Skeletal muscle cell (primary cell): ENCODE measurements at regions not wholly inside any gene's neighbourhood (a gene's known extent, or its start where the extent isn't known, plus 50 kb on each side); places are given as distances from the start of the nearest gene placed in this dataset.
"Not testable (repeated sequence)": the region's sequence is repeated elsewhere in the genome, so short reads cannot be mapped to it uniquely, and the experiment has no call there.

ENCODE experiments used
- DNase-seq: peaks from one replicate; pipeline ENCODE4 v3.0.0-alpha.2; 2010; ENCODE audit warnings: low read depth
- H3K4me3 ChIP-seq: 2 replicates; pipeline ENCODE4 v1.5.1; 2011; ENCODE audit warnings: low read depth, mild to moderate bottlenecking, control low read depth, low read length, moderate library complexity

DNA sequence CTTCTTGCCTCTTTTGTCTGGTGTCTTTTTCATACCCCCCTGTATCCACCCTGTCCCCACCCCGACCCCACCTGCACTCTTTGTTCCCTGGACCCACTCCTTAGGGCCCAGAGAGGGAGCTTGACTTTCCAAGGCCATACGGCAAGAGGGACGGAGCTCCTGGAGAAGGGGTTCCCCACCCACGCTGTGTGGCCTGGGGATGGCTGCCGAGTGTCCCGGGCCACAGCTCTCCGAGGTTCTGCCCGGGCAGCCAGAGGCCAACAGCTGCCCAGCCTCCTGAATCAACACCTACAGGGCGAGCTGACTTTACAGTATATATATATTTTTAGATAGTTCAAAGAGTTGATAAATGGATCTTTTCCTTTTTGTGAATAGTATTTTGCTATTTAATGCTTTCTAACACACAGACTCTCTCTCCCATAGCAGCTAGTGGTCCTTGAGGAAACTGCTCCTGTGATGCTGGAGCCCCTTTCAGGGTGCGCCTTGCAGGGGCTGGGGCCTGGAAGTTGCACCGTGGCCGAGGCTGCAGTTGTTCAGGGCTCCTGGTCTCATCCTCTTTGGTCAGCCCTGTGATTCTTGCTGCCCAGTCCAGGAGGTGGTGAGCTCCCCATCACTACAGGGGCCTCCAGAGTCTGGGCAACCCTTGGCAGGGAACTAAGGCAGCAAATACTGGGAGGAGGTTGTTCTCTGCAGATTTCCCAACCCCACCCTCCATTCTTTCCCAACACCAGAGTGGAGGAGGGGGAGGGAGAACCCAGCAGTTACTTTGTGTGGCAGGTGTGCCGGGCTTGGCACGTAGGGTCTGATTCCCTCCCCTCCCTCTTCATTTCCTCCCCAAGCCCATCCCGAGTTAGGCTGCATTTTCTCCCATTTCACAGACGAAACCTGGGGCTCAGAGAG is 321.6 kb downstream of the PTPRU start:
- DNase-seq = no peak
- no peak overlapping the region for H3K4me3 ChIP-seq

DNA sequence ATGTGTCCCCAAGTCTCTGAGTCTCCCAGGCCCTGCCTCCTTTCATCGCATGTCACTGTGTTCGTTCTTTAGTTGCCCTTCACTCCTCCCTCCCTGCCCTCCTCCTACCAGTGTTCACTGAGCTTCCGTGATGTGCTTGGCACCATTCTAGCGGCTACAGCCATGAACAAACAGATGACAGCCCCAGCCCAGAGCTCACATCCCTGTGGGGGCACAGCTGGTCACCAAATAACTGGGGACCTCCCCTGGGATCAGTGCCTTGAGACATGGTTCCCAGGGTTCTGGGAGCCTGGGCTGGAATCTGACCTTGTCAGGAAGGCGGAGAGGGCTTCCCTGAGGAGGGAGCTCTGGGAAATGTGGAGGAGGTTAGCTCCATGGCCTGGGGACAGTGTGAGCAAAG is 320.7 kb downstream of the PTPRU start:
- DNase-seq = no peak
- H3K4me3 ChIP-seq = no peak overlapping the region

DNA sequence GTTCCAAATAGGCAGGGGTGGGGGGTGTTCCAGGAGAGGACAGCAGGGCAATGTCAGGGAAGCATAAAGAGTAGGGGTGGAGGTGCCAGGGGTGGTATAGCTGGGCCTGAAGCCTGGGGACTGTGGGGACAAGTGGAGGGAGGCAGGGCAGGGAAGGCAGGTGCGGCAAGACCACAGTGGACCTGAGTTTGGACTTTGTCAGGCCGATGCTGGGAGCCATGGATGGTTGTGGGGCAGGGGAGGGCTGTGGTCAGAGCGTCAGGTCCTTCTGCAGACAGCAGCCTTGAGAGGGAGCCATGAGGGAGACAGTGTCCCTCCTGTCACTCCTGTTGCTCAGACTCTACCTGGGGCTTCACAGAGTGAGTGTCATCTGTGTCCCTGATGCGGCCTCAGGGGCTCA is 320.3 kb downstream of the PTPRU start:
- DNase-seq = no peak
- H3K4me3 ChIP-seq = no peak overlapping the region

DNA sequence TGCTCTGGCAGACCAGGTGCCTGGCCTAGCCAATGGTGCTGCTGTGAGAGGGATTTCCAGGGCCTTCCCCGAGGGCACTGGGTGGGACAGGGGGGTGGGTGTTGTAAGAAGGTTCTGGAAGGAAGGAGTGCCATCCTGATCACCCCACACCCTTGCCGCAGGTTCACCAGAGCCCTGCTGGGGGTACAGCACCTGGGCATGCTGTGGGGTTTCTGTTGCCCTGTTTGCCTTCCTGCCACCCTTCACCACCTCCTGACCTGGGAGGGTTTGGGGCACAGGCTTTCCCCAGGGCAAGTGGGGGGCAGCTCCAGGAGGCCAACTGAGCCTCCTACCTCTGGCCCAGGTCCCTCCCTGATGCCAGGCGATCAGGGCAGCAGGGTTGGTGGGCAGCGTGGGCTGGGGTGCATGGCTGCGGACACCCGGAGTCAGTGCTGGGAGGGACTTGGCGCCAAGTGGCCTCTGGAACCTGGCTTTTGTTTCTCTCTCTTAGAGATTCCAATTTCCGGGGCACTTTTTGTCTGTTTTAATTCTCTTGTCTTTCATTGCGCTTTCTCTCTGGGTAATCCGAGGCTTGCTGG is 318.8 kb downstream of the PTPRU start:
- no peak for DNase-seq
- H3K4me3 ChIP-seq = no peak overlapping the region

DNA sequence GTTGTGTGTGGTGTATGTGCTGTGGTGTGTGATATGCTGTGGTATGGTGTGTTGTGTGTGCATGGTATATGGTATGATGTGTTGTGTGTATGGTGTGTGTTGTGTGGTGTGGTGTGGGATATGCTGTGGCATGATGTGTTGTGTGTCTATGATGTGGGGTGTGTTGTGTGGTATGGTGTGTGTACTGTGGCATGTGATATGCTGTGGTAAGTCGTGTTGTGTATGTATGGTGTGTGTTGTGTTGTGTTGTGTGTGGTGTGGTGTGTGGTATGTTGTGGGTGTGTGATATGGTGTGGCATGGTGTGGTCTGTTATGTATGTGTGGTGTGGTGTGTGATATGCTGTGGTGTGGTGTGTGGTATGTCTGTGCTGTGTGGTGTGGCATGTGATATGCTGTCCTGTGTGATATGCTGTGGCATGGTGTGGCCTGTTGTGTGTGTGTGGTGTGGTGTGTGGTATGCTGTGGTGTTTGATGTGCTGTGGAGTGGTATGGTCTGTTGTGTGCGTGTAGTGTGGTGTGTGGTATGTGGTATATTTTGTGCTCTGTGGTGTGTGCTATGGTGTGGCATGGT is 318.0 kb downstream of the PTPRU start:
- DNase-seq = no peak
- no peak overlapping the region for H3K4me3 ChIP-seq

DNA sequence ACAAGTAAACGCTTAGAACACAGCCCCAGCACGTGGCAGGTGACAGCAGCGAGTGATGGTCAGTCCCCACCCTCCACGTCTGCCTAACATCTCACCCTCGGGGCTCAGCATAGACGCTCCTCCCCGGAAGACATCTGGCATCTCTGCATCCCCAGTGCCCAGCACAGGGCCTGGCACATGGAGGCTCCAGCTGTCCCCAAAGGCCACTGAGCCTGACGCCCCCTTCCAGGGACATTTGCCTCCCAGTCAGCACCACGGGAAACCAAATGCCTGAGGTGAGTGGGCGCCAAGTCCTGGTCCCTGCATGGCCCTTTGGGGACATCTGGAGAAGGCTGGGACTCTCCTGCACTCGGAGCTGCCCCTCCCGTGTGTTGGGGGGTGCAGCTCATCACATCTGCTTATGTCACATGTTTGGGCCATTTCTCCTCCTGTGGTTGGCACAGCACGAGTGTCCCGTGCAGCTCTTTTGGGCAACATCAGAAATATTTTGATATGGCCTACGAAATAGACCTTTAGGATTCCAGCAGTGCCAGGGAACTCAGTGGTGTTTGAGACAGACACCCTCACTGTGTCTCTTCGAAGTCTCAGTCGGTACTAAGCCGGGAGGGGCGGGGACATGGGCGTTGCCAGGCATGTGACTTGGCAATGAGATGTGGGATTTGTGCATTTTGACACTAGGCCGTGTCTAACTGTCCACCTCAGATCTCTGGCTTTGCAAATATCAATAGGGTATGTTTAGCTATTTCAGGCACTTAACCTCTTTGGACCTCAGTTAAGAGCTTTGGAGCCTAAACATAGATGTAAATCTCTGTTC is 315.0 kb downstream of the PTPRU start:
- no peak for DNase-seq
- H3K4me3 ChIP-seq = no peak overlapping the region

DNA sequence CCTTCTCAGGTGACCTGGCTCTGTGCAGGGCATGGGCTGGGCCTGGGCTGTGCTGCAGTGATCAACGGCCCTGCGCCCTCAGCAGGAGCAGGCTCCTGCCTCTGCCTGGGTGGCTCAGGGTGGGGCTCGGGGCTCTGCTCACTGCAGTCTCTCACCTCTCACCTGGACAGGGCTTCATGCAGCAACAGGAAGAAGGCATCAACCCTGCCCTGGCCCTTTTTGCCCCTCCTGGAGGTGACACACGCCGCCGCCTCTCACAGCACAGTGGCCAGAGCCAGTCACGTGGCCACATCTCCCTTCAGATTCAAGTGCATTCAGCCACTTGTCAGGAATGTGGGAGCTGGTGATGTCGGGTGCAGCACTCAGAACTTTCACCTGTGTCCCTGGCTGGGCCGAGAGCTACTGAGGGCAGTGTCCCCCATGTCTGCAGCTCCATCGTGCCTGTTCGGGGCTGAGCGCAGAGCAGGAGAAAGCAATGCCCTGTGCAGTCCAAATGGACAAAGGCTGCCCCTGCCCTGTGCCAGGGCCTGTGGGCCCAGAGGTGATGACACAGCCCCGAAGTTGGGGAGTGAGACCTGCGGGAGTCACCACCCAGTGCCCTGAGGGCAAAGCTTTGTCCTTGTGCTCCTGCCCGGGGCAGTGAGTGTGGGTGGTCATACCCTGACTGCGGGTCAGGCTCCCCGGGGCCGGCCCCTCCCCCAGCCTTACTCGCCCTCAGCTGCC is 314.0 kb downstream of the PTPRU start:
- no peak for DNase-seq
- H3K4me3 ChIP-seq = no peak overlapping the region

DNA sequence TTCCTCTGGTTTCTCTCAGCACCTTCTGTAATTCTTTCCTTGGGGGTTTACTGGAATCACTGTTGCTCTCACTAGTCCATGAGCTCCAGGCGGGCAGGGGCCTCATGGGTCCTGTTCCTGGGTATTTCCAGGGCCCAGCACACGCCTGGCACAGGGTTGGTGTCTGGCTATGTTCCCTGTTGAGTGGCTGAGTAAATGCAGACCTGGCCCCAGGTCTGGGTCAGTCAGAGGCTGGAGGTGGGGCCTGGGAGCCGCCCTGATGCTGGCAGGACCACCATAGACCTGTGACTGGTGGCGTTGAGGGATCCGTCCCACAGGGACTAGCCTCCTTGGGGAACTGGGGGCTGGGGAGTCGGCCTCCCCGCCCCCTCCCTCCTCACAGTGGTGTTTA is 313.4 kb downstream of the PTPRU start:
- not testable (repeated sequence) for DNase-seq, H3K4me3 ChIP-seq

DNA sequence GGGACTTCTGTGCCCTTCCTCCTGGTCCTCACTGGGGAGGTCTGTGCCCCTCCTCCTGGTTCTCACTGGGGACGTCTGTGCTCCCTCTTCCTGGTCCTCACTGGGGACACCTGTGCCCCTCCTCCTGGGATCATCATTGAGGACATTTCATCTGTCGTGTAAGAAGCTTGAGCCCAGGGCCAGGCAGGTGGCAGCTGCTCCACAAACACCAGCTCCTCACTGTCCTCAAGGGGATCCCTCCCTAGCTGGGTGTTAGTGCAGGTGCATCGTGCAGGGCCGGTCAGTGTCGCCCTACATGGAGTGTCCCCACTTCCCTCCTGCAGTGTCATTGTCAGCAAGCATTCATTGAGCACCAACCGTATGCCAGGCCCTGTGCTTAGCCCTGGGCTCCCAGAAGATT is 312.7 kb downstream of the PTPRU start:
- DNase-seq = no peak
- H3K4me3 ChIP-seq = no peak overlapping the region

DNA sequence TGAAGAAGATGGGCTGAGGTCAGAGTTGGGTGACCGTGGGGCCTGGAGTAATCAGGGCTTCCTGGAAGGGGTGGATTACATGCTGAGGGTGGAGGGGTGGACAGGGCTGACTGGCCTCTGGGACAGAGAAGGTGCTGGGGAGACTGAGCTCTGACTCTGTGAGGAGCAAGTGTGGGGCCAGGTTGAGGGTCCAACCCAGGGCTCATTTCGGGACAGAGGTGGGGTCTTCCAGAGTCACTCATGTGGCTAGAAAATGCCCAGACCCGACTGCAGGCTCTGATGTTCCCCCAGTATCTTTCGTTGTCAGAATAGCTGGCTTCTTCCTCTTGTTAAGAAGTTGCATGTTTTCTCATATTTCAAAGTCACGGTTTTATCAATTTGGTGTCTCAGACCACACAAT is 311.8 kb downstream of the PTPRU start:
- DNase-seq = no peak
- no peak overlapping the region for H3K4me3 ChIP-seq

DNA sequence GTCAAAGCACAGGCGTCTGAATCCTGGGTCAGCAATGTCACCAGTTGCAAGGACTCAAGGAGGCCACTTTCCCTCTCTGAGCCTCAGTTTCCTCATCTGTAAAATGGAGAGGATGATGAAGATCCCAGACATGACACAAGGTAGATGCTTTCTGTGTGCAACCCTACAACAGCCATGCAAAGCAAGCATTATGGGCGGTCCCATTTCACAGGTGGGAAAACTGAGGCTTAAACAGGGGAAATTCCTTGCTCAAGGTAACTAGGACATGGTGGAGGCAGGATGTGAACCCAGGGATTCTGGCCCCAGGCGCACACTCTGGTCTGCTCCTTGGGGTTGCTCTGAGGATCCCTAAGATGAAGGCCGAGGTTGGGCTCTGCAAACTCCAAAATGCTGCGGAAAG is 311.0 kb downstream of the PTPRU start:
- no peak for DNase-seq
- H3K4me3 ChIP-seq = no peak overlapping the region

DNA sequence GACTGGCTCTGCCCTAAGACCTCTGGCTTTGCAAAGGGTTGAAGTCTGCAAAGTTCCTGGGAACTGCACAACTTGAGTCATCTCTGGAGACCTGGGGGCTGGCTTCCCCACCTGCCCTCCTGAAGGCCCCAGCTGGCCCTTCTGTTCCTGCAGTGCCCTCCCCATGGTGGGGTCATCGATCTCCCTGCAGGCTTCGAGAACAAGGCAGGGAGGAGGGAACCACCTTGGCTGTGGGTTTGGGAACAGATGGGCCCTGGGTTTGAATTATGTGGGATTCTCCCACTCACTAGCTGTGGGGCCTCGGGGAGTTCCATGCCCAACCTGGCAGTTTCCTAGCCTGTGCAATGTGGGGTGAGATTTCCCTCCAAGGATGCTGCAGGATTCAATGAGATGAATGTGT is 310.2 kb downstream of the PTPRU start:
- H3K4me3 ChIP-seq = no peak overlapping the region
- DNase-seq = no peak

DNA sequence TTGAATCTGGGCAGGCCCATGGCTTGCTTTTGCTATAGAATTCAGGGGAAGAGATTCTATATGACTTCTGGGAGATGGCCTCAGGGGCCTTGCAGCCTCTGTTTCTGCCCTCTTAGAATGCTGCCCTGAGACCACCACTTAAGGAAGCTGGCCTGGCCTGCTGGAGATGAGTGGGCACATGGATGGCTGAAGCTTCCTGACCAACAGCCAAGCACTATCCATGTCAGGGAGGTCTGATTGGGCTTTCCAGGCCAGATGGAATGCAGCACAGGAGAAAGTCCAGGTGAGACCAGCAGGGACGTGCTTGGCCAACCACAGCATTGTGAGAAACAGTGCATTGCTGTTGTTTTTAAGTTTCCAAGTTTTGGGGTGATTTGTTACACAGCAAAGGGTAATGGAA is 308.1 kb downstream of the PTPRU start:
- no peak for DNase-seq
- no peak overlapping the region for H3K4me3 ChIP-seq

DNA sequence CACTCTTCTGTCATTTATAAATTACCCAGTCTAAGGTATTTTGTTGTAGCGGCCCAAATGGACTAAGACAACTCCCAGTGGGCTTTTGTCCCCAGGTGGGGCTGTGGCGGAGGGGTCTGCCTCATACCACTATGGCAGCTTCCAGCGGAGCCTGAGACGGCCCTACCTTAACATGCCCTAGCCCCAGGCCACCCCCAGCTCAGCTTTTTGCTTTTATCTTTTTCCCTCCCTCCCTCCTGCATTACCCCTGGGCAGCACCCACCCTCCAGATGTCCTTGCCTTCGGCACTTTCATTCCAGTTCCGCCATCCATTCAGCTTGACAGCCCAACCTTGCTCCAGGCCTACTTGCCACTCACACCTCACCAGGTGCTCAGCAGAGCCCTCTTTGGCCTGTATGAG is 307.3 kb downstream of the PTPRU start:
- DNase-seq = no peak
- no peak overlapping the region for H3K4me3 ChIP-seq

DNA sequence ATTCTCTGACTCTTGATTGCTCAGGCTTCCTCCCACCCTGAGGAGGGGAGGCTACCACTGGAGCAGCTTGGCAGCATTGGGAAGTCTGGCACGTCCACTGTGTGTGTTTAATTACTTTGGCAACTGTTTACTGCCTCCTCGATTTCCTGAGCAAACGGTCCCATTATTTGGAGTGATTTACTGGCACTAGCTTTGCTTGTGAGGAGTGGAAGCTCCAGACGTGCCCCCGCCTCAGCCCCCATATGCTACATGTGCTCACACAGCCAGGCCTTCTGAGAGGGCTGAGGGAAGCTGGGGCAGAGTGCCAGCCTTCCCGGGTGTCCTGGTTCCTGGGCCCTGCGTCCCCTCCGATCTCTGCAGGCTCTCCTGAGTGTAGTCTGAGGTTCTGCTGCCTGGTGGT is 306.2 kb downstream of the PTPRU start:
- no peak for DNase-seq
- H3K4me3 ChIP-seq = no peak overlapping the region

DNA sequence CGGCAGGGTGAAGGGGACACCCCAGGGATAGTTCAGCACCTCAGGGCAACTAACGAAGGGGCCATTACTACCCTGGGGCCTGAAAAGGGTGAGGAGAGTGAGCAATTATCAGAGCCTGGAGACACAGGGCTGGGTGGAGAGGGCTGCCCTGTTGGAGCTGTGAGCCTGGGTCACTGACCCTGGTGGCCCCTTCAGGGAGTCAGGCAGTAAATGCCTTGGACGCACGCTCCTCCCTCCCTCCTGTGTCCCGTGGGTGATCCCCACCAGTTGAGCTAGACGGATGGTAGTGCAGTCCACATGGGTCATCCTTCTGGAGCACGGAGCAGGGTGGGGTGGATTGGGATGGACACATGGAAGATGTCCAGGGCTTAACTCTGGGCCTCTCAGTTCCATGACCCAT is 305.3 kb downstream of the PTPRU start:
- no peak for DNase-seq
- no peak overlapping the region for H3K4me3 ChIP-seq

DNA sequence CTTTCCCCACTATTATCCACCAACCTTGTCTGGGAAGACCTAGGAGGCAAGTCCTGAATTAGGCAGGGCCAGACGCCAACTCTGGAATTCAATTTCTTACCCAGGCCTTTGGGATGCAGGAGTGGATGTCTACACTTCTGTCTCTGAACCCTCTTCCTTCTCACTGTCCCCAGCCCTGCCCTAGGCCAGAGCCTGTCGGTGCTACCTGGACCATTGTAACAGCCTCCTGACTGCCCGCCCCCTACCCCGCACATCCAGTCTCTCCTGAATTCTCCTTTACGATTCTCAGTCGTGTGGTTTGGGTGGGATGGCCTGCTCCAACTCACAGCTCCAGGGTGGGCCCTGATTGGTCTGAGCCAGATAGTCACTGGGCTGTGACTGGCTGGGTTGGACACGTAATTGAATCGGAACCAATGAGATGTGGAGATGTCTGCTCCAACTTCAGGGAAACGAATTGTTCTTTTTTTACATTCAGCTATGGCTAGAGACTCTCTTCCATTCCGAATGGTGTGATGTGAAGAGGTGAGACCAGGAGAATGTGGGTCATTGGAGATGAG is 304.6 kb downstream of the PTPRU start:
- H3K4me3 ChIP-seq = no peak overlapping the region
- no peak for DNase-seq

DNA sequence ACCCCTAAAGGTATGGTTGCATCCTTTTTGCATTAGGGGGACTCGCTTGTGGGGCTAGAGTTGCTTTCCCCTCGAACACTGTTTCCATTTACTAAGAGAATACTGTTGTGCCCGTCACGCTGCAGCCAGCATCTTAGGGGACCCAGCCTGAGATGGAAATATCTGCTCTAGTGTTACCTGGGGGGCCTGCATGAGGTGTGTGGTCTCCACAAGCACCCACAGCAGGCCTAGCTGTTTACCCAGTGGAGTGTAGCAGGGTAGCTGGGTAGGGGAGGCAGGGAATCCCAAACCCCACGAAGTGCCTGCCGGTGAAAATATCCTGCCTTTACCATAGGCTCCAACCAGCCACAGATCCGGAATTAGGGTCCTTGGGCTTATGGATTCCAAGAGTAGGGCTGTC is 303.6 kb downstream of the PTPRU start:
- no peak for DNase-seq

DNA sequence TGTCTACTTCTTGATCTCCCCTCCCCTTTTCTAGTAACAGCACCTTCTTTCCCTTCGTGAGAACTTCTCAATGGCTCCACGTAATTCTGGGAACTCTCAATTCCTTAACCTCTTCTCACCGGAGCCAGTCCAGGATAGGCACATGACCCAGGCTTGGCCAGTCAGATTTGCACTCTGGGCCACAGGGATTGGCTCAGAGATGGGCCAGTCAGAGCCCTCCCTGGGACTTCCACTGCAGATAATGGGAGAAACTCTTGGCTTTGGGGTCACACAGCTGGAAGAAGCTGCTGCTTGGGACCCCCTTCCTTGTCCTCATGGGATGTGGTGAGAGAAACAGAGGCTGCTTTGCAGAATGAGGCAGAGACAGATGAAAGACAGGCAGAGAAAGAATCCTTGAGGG is 302.3 kb downstream of the PTPRU start:
- no peak for DNase-seq
- H3K4me3 ChIP-seq = no peak overlapping the region

More for the DNA sequence above, 303.6 kb downstream of the PTPRU start:
- no peak overlapping the region for H3K4me3 ChIP-seq
